GM18873 (cell line): ENCODE measurements at regions not wholly inside any gene's neighbourhood (a gene's known extent, or its start where the extent isn't known, plus 50 kb on each side); places are given as distances from the start of the nearest gene placed in this dataset.

Experiments used
- ATAC-seq: cut with Tn5 transposase; IDR thresholded peaks from one replicate; pipeline ENCODE4 v1.9.1; 2021; ENCODE audit warnings: mild to moderate bottlenecking, moderate library complexity, moderate number of reproducible peaks; ENCODE audit not compliant: unreplicated experiment, low FRiP score

DNA sequence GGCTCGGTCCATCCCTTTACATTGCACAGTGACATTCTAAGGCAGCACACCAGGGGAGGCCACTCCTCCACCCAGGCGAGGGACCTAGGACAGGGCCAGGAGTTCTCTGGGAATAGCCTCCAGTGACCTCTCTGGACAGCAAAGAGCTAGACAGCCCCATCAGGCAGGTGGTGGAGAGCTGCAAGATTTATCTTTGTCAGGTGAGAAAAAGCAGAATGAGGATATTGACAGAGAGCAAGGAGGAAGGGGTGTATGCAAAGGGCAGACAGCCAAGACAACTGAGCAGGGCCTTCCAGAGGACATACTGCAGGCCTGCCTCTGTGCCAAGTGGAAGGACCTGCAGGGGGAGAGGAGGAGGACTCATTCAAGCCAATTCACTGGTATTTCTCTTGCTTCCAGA is 112.4 kb upstream of the MAX start:
- ATAC-seq: no peak

- ATAC-seq: no peak
These were observed 117.0 kb upstream of the MAX start for GRCh38 chr14:65219353-65219752.

GRCh38 chr14:65222440-65222858 is 120.1 kb upstream of the MAX start:
- no peak for ATAC-seq

DNA sequence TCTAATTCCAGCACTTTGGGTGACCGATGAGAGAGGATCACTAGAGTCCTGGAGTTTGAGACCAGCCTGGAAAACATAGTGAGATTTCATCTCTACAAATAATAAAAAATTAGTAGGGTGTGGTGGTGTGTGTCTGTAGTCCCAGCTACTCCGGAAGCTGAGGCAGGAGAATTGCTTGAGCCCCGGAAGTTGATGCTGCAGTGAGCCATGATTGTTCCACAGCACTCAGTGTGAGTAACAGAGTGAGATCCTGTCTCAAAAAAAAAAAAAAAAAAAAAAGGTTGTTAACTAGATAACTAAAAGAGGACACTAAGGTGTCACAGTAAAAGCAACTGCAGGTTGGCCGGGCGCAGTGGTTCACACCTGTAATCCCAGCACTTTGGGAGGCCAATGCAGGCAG is 121.3 kb upstream of the MAX start:
- no peak for ATAC-seq

GRCh38 chr14:65224799-65225198 is 122.5 kb upstream of the MAX start:
- ATAC-seq: no peak

DNA sequence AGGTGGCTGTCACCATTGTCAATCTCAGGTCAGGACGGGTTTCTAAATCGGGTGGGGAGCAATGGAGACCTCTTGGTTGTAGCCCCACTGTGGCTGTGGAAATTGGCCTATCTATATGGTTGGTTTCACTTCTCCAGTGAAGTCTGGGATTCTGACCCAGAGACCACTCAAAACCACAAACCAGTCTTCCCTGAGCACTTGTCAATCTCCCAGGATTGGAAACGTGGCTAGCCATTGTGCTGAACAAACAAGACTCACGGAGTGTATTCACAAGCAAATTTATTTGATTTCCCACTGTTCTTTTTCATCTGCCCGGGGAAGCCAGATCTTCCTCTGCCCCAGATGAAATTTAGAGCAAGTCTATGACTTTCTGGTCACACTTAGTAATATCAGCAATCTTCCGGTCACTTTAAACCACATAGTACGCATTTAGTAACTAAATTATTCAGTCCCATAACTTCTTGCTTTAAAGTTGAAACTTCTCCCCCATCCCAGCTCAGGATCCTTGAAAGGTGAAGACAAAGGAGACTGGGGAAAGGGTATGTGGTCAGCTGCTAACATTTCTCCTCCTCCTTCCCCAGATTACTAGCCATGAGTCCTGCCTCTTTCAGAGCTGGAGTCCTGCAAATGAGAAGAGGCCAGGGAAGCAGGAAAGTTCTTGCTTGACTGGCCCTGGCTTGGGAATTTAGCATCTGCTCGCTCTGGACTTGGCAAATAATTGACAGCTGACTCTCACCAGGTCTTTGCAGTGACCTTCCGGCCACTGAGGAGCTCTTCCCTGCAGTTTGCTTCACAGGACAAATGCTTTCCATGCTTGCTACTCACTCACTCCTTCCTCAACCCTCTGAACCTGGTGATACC is 123.2 kb upstream of the MAX start:
- ATAC-seq: no peak

DNA sequence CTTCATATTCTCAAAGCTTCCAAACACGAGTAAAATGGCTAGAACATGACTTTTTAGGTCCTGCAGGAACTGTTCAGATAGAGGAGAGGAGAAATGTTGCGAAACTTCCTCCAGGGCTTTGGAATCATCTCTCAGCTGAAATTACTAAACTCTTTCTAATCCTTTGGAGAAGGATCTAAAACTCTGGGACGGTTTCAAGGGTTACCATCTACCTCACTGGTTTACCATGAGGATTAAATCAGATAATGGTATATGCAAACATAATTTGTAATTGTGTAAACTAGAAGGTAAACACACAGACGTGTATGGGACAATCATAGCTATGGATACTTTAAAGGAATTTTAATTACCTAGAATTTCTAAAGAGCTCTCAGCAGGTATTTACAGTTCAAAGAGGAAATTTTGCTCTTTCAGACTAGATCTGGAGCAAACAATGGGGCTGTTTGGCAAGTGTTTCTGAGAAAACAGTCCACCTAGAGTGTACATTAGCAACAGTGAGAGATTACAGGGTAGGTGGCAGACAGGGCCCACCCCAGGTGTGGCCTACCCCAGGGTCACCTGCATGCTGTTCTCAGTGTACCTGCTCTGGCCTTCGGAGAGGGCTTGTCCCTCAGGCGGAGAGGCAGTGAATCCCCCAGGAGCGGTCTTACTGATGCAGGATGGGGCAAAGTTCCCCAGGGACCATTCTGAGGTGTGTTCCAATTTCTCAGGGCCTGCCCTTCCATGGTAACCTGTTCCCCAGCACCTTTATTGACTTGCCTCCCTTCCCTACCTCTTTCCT is 124.7 kb upstream of the MAX start:
- ATAC-seq: no peak

DNA sequence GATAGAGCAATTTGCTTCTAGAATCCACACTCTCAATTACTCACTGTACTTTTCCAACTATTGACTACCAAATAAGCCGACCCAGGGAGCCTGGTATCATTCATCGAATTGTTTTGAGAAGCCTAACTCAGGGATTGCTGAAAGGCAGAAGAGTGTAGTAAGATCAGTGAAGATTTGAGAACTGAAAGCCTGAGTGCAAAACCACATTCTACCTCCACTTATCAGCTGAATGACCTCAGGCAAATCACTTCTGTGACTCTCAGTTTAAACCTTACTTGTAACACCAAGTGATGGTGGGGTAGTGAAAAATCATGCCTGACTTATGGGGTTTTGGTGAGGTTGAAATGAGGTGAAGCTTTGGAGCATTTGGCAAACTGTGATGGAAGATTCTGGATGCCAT is 126.1 kb upstream of the MAX start:
- ATAC-seq: peak; percentile 76

DNA sequence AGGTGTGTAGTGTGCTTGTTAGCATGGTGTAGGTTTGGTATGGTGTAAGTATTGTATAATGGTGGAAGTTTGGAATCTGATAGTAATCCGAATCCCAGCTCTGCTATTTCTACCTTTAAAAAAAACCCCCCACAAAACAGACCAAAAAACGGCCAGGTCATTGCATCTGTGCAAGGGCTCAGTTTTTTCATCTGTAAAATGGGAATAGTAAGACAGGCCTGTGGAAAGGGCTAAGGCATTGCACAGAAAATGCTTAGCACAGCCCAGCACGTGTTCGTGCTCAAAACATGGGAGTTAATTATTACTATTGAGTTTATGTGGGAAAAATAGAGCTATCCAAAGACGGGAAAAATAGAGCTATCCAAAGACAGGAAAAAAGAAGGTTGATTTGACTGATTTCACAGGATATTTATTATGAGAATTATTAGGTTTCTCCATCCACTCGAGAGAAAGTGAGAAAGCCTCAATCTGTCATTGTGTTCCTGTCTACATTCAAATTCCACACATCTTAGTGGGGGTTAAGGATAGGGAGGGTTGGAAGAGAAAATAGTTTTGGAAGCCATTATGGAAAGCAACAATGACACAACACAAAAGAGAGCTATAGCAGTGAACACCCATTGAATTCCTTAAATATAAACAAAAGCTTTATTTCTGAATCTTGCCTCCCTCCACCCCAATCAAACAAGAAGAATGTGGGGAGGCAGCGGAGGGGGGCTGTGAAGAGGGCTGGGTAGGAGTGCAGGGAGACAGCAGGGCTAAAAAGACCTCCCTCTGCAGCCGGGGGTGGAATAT is 126.8 kb upstream of the MAX start:
- ATAC-seq: no peak

DNA sequence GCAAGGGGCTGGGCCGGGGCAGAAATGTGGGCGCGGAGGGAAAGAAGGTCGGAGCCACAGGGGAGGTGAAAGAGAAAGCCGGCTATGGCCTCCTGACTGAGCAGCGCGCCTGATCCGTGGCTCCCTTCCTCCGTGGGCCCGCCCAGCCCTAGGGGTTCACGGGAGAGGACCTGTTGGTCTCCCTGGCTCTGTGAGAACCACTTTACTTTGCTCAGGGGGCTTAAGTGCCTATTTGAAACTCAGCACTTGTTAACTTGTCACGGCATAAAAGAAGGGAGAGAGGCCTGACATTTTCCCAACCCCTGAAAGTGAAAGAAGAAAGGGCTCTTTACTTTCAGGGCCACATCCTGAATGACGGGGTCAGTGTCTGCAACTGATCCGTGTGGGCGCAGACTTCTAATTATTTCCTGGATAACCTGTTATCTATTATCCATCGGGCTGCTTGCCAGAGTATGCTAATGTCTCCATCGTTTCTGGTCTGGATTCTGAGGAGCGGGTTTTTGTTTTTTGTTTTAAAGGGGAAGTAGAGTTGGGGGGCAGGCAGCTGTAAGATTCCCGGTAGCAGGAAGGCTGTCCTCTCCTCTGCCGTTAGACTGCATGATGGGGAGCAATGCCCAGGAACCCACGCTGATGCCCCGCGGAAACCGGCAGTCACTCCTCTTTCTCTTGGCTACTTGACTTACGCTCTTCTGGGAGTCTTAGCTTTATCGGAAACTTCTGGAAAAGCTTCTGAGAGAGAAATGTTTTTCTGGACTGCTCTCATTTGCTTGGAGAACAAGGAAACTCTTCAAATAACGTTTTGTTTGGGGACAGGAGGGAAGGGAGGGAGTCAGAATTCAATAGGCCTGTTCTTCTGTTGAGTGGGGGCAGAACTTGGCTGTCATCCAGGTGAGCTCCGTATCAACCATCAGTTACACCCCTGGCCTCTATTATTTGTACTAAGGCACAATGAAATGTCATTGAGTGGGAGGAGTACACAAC is 127.7 kb upstream of the MAX start:
- ATAC-seq: no peak

DNA sequence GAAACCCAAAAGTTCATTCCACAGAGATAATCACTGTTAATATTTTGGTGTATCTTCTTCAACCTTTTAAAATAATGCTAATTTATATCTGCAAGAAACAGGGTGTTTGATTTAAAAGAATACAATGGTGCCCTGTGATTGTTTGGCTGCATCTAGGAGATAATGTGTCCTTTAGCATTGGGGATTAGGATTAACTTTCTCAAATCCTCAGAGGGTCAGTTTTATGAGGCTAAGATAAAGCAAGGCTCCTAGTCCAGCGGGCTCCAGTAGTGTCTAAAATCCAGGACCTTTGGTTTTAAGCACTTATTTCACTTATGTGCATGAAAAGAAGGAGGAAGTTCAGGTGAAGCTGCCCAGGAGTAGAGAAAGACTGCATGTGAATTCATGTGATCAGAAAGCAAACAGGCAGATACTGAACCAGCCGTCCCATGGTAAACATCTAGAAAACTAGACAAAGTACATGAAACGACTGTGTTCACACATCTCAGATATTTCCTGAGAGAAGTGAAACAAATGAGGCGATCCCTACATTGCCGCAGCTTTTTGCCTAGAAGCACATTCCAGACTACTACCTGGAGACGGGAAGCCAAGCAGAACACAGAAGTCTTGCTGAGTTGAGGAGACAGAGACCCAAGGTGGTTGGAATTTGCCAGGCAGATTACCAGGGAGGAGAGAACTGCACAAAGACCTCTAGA is 129.1 kb upstream of the MAX start:
- ATAC-seq: no peak

GRCh38 chr14:65234752-65235361 is 132.5 kb upstream of the MAX start:
- no peak for ATAC-seq

DNA sequence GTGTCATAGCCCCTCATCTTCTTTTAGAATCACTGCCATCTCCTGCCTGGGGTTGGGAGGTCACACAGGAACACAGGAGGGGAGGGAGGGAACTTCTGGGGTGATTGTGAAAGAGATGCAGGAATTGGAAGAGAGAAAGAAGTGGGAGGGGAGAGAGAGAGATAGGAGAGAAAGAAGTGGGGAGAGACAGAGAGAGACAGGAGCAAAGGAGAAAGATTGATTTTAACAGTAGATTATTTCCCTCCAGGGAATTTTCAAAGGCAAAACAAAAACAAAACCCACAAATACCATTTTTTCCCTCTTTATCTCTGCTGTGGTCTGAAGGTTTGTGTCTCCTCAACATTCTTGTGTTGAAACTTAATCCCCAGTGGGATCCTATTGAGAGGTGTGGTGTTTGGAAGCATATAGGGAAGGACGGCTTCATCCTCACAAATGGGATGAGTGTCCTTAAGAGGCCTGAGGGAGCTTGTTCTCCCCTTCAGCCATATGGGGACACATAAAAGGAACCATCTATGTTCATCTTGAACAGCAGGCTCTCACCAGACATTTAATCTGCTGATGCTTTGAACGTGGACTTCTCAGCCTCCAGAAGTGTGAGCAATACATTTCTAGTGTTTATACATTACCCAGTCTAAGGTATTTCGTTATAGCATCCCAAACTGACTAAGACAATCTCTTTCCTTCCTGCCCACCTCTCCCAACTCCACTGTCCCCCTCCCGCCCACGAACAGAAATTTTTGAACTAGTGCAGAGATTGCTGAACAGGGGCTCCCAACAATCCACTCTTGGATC is 134.9 kb upstream of the MAX start:
- ATAC-seq: no peak

- ATAC-seq: no peak
These were observed 135.6 kb upstream of the MAX start for GRCh38 chr14:65237941-65238340.

- no peak for ATAC-seq
These were observed 136.1 kb upstream of the MAX start for GRCh38 chr14:65238456-65238855.

DNA sequence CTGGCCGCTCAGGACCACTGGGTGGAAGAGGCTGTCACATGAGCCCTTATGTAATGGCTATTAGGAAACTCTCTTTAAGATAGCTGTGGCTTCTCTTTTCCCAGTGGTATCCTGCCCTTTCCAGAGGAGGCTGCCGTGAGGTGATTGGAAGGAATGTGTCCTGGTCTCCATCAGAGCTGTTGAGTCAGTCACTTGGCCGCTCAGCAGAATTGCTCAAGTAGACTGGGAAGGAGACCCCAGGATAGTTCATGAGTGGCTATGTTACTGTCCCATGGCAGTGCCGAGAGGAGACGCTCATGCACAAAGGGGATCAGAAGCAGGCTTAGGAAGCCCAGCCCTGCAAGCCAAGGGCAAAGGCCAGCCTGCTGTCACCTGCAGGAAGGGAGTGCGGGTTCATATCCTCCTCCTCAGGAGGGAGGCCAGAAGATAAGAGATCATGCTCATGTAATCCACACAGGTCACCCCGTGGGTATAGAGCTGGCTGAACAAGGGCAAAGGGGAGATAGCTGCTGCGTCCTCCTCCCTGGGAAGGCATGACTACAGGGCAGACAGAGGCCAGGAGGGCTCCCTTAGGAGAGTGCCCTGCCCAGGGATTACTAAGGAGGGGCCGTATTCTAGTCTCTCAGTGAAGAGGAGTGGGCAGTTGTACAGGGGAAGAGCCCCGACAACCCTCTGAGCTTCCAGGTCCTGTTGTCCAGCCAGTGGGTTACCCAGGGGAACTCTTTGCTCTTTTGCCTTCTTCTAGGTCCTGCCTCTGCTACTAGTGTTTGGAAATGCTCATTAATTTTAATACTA is 137.0 kb upstream of the MAX start:
- ATAC-seq: no peak

GRCh38 chr14:65239938-65240296 is 137.6 kb upstream of the MAX start:
- ATAC-seq: no peak
